ENCODE measurements at regions not wholly inside any gene's neighbourhood (a gene's known extent, or its start where the extent isn't known, plus 50 kb on each side); places are given as distances from the start of the nearest gene placed in this dataset.

DNA sequence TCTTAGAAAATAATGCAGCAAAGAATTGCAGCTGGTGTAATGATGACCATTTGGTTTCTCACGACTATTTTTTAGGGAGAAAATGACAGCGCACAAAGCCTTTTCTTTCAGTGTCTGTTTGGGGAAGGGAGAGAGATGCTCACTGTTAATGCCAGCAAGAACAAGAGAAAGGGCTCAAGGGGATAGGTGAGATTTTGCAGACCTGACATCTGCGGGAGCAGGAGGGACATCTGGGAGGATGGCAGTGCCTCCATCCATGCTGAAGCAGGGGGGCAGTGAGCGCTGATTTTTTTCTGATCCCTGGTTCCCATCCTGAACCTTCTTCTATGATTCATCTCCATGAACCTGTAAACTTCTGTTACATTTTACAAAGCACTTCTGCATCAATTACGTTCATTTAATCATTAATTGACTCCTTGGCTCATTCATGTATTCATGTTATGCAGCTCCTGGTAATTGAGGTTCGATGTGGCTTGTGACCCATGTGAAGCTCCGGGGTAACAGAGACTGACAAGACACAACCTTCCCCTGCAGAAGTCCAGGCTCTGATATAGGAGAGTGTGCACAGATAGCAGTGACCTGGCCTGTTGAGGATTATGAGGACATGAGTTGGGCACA lies 595.3 kb downstream of the PTPRU start:
- Histone ChIP-seq H3K27me3 (no peaks in the 10 kb centered on the region), H3K4me1 (ENCODE audit: insufficient read depth) (no peaks in the 10 kb centered on the region), H3K4me3 (no peak overlapping the region), H3K9me3 (no peaks in the 10 kb centered on the region), H3K36me3 (no peaks in the 10 kb centered on the region), H3K27ac (no peak overlapping the region)
- WGBS, 3 donors = 65 to 80% (median 68%) methylated on average over 7 of the region's 7 CpGs
- no peak for DNase-seq
- TF ChIP-seq POLR2A (IDR thresholded peaks at IDR 0.05) (no peak), EP300 (IDR thresholded peaks at IDR 0.05) (no peak)
- intact Hi-C loops (cut with DNase I) = no loop called here

DNA sequence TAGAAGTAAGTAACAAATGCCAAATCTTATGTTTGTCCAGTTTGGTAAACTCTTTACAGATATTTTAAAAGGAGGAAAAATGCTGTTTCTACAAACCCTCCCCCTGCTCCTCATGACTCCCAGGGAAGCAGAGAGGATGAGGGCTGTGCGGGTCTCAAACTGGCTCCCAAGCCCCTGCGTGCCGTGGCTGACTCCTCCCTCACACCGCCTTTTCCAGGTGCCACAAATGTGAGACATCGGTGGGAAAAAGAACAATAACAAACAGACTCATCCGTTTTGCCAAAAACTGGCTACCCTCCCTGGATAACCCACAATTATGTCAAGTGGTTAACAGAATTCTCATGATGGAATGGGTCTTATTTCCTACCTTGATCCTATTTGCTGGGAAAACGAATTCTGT lies 594.6 kb downstream of the PTPRU start:
- H3K36me3 ChIP-seq = no peaks in the 10 kb centered on the region
- no peak overlapping the region for H3K4me3 ChIP-seq
- no peaks in the 10 kb centered on the region for H3K9me3 ChIP-seq
- 50 to 69% (median 58%) methylated on average over 7 of the region's 7 CpGs for WGBS, 3 donors
- no peaks in the 10 kb centered on the region for H3K27me3 ChIP-seq
- no peak overlapping the region for H3K27ac ChIP-seq
- no peak for DNase-seq
- TF ChIP-seq EP300 (IDR thresholded peaks at IDR 0.05) = no peak
- TF ChIP-seq, protein P1, sequence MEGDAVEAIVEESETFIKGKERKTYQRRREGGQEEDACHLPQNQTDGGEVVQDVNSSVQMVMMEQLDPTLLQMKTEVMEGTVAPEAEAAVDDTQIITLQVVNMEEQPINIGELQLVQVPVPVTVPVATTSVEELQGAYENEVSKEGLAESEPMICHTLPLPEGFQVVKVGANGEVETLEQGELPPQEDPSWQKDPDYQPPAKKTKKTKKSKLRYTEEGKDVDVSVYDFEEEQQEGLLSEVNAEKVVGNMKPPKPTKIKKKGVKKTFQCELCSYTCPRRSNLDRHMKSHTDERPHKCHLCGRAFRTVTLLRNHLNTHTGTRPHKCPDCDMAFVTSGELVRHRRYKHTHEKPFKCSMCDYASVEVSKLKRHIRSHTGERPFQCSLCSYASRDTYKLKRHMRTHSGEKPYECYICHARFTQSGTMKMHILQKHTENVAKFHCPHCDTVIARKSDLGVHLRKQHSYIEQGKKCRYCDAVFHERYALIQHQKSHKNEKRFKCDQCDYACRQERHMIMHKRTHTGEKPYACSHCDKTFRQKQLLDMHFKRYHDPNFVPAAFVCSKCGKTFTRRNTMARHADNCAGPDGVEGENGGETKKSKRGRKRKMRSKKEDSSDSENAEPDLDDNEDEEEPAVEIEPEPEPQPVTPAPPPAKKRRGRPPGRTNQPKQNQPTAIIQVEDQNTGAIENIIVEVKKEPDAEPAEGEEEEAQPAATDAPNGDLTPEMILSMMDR (IDR thresholded peaks at IDR 0.05) = no peak
- TF ChIP-seq POLR2A (IDR thresholded peaks at IDR 0.05) = no peak
- H3K4me1 ChIP-seq (ENCODE audit: insufficient read depth) = no peaks in the 10 kb centered on the region
- intact Hi-C loops (cut with DNase I) = no loop called here

DNA sequence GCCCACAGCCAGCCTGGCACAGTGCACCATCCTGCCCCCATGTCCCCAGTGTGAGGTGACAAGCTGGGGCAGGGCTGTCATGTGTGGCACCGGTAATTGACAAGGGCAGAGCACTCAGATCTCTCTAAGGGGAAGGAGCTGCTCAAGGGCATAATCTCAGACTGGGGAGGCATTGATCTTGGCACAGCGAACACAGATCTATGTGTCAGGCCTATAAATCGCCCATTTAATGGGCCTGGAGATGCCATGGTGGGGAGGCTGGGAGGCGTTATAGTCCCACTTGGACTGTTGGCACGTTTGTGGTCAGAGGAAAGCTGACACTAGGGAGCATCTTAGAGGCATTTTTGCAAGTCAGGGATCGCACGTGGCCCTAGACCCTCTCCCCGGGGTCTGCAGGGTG lies 594.1 kb downstream of the PTPRU start:
- no peaks in the 10 kb centered on the region for H3K27me3 ChIP-seq
- 58 to 60% (median 60%) methylated on average over 8 of the region's 8 CpGs for WGBS, 3 donors
- no peaks in the 10 kb centered on the region for H3K9me3 ChIP-seq
- intact Hi-C loops (cut with DNase I) = no loop called here
- H3K36me3 ChIP-seq = no peaks in the 10 kb centered on the region
- no peaks in the 10 kb centered on the region for H3K4me1 ChIP-seq (ENCODE audit: insufficient read depth)
- no peak overlapping the region for H3K27ac ChIP-seq
- no peak for TF ChIP-seq POLR2A (IDR thresholded peaks at IDR 0.05)
- TF ChIP-seq, protein P1 (IDR thresholded peaks at IDR 0.05) = no peak
- TF ChIP-seq EP300 (IDR thresholded peaks at IDR 0.05) = no peak
- no peak overlapping the region for H3K4me3 ChIP-seq
- no peak for DNase-seq

DNA sequence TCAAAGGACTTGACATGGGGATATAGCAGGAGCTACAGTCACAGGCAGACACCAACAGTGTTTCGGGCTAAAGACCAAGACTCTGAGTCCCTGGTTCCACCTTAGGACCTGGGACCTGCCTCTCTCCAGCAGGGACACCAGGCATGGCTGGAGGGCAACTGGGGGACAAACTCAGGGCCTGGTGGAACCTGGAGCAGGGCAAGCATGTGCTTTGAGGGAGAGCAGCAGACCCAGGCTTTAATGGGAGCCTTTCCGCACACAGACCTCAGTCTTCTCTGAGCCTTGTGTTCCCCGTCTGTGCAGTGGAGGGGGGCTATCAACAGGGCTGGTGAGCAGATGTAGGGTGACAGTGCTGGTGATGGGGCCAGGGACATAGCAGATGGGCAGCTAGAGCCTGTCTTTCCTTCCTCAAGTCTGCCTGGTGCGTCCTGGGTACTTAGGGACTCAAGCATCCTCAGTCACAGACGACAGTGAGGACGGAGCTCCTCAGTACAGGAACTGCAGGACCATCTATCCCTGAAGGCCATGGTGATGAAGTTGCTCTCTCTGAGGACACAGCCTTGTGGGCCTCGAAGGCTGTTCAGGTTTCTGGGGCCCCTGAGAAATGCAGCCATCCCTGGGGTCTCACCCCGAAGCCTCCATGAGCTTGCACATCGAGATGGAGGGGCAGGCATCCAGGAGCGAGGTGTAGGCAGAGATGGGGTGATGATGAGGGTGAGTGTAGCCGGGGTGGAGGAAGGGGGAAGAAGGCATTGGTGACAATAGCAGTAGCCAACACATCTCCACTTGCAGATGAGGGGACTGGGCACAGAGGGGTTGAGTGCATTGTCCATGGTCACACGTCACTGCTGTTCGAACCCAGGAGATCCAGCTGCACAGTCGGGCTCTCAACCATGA lies 593.4 kb downstream of the PTPRU start:
- intact Hi-C loops (cut with DNase I) = no loop called here
- Histone ChIP-seq H3K9me3 (no peaks in the 10 kb centered on the region), H3K27me3 (no peaks in the 10 kb centered on the region), H3K36me3 (no peaks in the 10 kb centered on the region), H3K27ac (no peak overlapping the region), H3K4me1 (ENCODE audit: insufficient read depth) (no peaks in the 10 kb centered on the region), H3K4me3 (no peak overlapping the region)
- TF ChIP-seq EP300 (IDR thresholded peaks at IDR 0.05) (no peak), POLR2A (IDR thresholded peaks at IDR 0.05) (no peak)
- TF ChIP-seq, protein P1 (IDR thresholded peaks at IDR 0.05) = no peak
- no peak for DNase-seq
- 86 to 88% (median 87%) methylated on average over 14 of the region's 14 CpGs for WGBS, 3 donors

All from ovary (tissue), 7 donors.